ENCODE measurements at regions not wholly inside any gene's neighbourhood (a gene's known extent, or its start where the extent isn't known, plus 50 kb on each side); places are given as distances from the start of the nearest gene placed in this dataset.

DNA sequence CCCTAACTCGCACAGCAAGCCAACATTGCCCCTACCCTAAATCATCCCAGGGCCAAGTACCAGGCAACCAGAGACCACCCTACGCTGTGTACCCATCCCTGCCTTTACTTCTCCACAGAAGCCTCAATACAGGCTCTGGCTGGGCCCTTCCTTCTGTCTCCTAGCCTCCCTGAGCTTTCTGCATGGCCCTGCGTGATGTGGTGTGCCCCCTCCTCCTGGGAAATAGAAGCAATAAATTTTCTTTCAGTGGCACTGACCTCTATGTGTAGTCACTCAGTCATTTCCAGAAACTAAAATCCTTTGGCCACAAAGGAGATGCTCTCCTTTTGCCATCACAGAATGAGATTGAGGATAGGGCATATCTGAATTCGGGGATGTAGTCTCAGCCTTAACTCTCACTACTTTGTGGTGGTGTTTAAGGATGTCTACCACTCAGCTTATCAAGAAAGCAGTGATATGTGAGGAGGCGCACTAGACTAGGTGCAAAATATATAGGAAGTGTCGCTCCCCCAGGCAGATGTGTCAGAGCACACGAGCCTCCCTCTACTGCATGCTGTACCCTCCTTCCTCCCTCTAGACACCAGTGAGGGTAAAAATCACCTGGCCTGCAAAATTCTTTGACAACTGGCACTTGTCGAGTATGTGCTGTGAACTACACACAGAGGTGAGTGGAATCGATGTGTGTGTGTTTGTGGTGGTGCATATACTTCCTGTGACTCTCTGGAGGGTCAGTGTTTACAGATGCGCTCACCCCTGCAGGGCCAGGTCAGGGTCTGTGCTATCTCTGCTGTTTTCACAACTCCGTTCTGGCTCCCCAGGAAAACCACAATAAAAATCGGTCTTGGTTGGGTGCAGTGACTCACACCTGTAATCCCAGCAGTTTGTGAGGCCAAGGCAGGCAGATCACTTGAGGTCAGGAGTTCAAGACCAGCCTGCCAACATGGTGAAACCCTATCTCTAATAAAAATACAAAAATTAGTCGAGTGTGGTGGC is 825.9 kb upstream of the IGFBP3 start:
- no peak for DNase-seq (ENCODE audit: low read depth, low spot score)
- ChIA-PET POLR2A (no interaction called here), CTCF (no interaction called here)
- H3K4me3 ChIP-seq (ENCODE audit: low read depth, low read length), result no peak overlapping the region
- TF ChIP-seq, protein P1, sequence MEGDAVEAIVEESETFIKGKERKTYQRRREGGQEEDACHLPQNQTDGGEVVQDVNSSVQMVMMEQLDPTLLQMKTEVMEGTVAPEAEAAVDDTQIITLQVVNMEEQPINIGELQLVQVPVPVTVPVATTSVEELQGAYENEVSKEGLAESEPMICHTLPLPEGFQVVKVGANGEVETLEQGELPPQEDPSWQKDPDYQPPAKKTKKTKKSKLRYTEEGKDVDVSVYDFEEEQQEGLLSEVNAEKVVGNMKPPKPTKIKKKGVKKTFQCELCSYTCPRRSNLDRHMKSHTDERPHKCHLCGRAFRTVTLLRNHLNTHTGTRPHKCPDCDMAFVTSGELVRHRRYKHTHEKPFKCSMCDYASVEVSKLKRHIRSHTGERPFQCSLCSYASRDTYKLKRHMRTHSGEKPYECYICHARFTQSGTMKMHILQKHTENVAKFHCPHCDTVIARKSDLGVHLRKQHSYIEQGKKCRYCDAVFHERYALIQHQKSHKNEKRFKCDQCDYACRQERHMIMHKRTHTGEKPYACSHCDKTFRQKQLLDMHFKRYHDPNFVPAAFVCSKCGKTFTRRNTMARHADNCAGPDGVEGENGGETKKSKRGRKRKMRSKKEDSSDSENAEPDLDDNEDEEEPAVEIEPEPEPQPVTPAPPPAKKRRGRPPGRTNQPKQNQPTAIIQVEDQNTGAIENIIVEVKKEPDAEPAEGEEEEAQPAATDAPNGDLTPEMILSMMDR (IDR thresholded peaks at IDR 0.05; ENCODE audit: insufficient read depth, low read length, missing control alignments), result no peak

DNA sequence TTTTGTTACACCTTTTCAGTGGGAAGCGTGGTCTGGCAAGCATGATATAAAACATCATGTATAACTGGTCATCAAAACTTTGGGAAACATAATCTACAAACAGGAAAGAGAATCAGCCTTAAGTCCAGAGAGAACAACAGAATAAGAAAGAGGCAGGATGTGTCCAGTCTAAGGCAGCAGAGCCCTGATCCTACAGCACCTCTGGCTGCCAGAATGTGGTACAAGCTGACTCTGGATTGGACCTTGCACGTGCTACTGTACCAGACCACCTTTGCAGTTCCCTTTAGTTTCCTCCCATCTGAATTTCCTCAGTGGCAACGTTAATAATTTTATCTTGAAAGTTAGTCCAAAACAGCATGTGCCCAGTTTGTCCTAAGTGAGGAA is 824.6 kb upstream of the IGFBP3 start:
- ChIA-PET POLR2A (no interaction called here), CTCF (no interaction called here)

DNA sequence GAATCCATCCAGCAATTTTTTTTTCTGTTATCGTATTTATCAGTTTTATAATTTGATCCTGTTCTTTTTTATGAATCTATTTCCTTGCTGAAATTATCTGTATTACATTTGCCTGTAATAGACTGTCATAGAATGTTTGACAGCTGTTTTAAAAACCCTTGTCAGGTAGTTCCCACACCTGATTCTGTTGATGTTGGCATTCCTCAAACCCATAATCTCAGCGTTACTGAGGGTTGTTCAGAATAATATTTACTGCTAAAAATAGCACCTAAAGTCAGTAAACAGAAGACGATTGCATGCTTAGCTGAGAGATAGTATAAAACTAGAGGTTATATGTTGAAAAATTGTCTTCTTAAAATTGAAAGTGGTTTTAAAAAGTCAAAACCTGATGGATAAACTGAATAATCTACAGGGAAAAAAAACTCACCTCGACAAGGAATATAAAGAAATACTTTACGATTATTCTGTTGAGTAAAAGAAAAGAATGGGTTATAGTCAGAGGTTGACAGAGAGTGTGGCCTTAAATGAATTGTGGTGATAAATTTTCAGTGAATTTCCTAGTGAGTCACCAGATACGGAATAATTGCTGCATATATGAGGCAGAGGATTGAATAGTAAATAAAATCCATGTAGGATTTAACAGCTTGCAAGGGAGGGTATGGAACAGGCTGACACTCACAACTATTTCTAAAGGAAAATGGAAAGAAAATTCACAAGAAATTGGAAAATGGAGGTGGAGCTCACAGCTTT is 824.1 kb upstream of the IGFBP3 start:
- no peak for DNase-seq (ENCODE audit: low read depth, low spot score)
- CTCF ChIA-PET, result no interaction called here
- TF ChIP-seq, protein P1 (IDR thresholded peaks at IDR 0.05; ENCODE audit: insufficient read depth, low read length, missing control alignments), result no peak
- no peak overlapping the region for H3K4me3 ChIP-seq (ENCODE audit: low read depth, low read length)
- POLR2A ChIA-PET, result no interaction called here

More for the DNA sequence above, 824.6 kb upstream of the IGFBP3 start:
- no peak overlapping the region for H3K4me3 ChIP-seq (ENCODE audit: low read depth, low read length)
- DNase-seq (ENCODE audit: low read depth, low spot score), result no peak
- TF ChIP-seq, protein P1 (IDR thresholded peaks at IDR 0.05; ENCODE audit: insufficient read depth, low read length, missing control alignments), result peak; percentile 38

DNA sequence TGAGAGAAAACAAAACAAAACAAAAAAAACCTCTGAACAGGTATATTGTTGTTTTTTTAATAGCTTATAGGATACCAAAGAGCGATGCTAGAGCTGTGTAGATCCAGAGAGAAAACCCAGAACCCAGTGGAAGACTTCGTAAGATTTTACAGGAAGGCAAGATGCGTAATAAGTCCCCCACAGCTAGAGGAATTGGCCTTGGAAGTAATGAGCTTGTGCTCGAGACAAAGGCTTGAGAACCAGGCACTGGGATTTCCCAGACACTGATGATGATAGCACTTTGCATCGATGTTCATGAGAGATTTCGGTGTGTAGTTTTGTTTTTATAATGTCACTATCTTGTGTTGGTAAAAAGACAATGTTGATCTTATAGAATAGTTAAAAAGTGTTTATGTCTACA is 821.5 kb upstream of the IGFBP3 start:
- H3K4me3 ChIP-seq (ENCODE audit: low read depth, low read length), result no peak overlapping the region
- TF ChIP-seq, protein P1 (IDR thresholded peaks at IDR 0.05; ENCODE audit: insufficient read depth, low read length, missing control alignments), result no peak
- ChIA-PET POLR2A (no interaction called here), CTCF (interaction anchor here (0.8 kb wide), 2 partner anchors 346 to 820 kb away, joined by 3 to 4 read pairs; no protein-coding TSS in a partner anchor)
- no peak for DNase-seq (ENCODE audit: low read depth, low spot score)

DNA sequence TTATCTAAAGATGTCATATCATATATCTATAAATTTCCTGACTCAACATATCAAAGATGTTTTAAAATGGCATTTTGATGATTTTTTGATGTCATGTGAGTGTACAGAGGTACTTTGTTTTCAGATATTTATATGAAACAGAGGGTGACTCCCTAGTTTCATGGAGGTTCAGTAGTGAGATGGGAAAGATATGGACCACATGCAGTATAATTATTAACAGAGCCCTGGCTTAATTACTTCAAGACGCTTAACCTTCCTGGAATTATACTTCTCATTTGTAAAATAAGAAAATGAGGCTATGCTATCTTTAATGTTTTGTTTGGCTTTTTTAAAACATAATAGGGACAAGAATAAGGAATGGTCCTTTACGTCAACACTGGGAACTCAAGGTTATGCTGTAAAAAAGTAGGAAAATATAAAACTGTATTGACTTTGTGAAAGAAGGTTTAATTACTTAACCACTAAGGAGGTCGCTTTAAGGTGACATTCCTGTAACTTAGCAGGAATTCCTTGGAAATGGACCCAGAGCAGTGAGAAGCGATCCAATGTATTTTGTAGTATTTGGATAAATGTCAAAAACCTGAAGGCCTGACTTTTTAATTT is 821.0 kb upstream of the IGFBP3 start:
- ChIA-PET CTCF (interaction anchor here (0.8 kb wide), 1 partner anchor 346 kb away, joined by 3 read pairs; no protein-coding TSS in a partner anchor), POLR2A (interaction anchor here (0.6 kb wide), 1 partner anchor 19 kb away, joined by 3 read pairs; no protein-coding TSS in a partner anchor)
- H3K4me3 ChIP-seq (ENCODE audit: low read depth, low read length), result no peak overlapping the region
- no peak for DNase-seq (ENCODE audit: low read depth, low spot score)
- TF ChIP-seq, protein P1 (IDR thresholded peaks at IDR 0.05; ENCODE audit: insufficient read depth, low read length, missing control alignments), result no peak

All from AG04449 (cell line).